NCI-H748 (cell line): ENCODE measurements at regions not wholly inside any gene's neighbourhood (a gene's known extent, or its start where the extent isn't known, plus 50 kb on each side); places are given as distances from the start of the nearest gene placed in this dataset.

ENCODE experiments used
- DNase-seq: peaks from one replicate; lab custom pipeline; 2025; ENCODE audit not compliant: unreplicated experiment; lab: John Stamatoyannopoulos, UW

DNA sequence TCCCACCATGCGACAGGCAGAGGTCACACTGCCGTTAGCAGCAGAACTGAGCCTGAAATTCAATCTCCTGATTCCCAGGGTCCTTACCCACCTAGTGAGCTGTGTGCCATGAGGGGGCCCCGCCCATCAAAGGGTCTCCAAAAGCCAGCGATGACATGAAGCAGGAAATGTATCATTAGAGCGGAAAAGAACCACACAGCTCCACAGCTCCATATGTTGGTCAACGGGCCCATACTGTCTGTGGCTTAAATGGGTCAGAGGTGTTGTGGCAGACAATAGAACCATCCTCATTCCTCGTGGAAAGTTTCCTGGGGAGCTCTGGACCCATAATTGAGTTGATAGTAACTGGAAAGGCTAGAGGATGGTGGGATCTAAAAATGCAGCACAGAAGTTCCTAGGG lies 68.1 kb upstream of the PODXL start:
- DNase-seq = no peak

- DNase-seq = no peak
These were observed 66.7 kb upstream of the PODXL start for GRCh38 chr7:131623154-131623553.

- no peak for DNase-seq
These were observed 65.2 kb upstream of the PODXL start for GRCh38 chr7:131621652-131622051.

DNA sequence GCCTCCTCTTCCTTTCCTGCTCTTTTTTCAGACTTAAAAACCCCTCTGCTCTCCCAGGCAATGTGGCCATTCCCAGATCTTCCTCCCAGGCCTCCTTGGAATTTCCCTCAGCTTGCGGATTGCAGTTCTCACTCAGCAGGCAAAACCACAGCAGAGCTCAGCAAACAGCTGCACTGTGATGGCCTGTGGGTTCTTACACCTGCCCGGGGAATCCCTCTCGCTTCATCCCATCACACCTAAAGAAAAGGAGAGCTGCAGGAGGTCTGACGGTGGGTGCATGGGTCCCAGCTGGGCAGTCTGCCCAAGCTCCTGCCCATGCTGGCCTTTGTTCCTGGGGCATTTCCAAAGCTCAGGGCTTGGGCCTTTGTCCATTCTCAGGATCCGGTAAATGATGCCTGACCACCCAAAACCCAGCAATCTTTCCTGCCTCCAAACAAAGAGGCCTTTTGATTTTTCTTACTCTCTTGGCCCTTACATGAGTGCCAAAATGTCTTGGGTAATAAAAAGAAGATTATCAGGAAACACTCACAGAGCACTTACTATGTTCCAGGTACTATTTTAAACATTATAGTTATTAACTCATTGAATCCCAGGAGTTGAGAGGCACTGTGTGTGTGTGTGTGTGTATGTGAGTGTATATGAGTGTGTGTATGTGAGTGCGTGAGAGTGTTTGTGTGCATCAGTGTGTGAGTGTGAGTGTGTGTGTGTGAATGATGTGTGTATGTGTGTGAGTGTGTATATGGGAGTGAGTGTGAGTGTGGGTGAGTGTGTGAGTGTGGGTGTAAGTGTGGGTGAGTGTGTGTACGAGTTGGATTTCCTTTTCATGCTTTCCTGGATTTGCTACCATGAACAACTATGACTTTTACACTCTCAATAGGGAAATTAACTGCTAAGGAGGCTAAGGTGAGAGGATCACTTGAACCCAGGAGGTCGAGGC lies 64.5 kb upstream of the PODXL start:
- no peak for DNase-seq

GRCh38 chr7:131619336-131620305 lies 63.2 kb upstream of the PODXL start:
- DNase-seq = no peak

DNA sequence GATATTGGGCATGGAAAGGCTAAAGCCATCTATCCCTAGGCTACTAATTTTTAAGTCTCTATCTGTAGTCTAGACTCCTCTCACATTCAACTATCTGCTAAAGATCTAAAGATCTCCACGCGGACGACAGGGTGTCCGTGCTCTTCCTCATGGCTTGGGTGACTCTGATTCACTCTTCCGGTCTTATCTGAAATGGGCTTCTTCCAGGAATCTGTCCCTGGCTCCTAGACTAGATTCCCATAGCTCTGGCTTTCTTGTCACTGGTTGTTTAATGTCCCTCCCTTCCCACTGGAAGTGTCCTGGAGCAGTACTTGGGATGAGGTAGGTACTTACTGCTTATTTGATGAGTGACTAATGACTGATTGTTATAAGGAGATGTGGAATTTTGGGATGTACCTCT lies 62.0 kb upstream of the PODXL start:
- no peak for DNase-seq

- DNase-seq = no peak
These were observed 60.2 kb upstream of the PODXL start for GRCh38 chr7:131616487-131617200.

DNA sequence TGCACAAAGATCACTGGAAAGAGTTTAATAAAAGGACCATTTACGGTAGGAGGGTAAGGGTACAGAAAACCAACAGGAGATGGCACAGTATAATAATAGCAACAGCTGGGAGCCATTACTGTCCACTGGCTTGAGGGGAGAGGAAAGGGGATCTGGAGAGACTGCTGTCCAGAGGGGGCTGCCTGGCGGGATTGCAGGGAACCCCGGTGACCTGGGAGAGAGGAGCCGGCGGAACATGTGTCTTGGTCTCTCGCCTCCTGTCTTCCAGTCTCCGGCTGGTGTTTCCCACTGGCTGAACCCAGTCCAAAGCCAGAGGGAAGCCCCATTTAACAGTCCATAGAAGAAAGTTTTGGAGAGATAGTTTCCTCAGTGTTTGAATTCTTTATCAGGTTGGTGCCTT lies 57.5 kb upstream of the PODXL start:
- no peak for DNase-seq

DNA sequence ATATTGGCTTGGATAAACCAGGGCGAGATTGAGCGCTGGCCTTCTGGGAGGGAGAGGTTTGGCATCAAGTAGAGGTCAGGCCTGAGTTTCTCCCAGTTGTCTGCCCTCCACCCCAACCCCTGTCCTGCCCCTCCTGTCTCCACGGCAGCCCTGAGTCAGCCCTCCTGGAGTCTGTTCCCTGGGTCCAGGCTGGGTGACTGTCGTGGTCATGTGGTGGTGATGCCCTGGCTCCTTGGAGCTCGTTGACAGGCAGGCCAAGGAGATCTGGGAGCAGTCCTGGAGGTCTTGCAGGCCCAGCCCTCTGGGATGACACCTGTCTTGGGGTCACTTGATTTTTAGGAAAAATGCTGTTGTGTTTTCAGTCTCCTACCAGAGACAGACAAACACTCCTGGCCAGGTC lies 53.6 kb upstream of the PODXL start:
- no peak for DNase-seq

DNA sequence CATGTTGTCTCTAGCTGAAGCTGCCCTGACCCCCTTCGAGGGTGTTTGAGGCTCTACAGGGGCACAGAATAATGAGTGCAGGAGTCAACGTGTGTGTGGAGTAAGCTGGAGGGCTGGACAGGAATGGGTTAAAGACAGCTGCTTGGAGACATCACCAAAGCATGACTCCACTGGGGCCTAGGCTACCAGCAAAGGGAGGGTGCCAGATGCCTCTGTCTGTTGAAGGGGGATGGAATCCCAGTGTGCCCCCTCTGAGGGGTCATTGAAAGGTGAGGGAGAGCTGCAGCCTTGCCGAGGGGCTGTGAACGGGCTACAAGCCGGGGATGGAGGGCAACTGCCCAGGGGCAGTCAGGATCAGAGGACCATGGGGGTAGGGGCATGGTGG lies 51.7 kb upstream of the PODXL start:
- DNase-seq = no peak

- DNase-seq = no peak
These were observed 51.1 kb upstream of the PODXL start for GRCh38 chr7:131607291-131608115.

DNA sequence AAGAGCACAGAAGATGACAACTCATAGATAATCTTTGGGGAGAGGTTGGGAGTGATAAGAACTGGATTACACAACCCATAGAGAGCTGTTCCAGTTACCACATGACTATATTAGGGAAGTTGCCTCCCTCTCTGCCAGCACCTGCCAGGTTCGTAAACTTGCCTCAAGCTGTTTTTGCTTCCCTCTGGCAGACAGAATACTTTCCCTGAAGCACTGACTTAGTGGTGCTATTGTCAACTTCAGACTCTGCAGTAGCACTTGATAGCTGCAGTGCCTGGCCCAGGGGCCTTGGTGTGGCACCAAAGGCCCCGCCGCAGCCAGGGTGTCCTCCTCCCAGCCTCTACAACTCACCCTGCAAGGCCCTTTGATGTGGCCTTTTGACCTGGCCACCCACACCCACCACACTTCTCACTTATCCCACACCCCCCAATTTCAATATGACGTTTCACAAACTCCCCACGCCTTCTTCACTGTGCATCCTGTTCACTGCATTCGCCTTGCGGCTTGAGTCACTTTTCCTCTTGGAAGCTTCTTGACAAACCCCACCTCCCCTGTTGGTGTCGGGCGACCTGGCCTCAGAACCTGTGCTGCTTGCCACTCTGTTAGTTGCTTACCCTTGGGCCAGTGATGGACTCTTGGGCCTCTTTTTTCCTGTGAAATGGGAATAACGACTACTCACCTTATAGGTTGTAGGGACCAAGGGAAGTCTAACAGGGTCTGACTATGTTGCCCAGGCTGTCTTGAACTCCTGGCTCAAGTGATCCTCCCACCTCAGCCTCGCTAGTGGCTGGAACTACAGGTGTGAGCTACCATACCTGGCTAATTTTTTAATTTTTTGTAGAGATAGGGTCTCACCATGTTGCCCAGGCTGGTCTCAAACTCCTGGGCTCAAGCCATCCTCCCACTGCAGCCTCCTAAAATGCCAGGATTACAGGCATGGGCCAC lies 50.2 kb upstream of the PODXL start:
- DNase-seq = no peak
